Smooth muscle cell (in vitro differentiated cells): ENCODE measurements at regions not wholly inside any gene's neighbourhood (a gene's known extent, or its start where the extent isn't known, plus 50 kb on each side); places are given as distances from the start of the nearest gene placed in this dataset.

ENCODE experiments used
- DNase-seq: peaks from one replicate; lab custom pipeline; 2025; ENCODE audit not compliant: unreplicated experiment; lab: John Stamatoyannopoulos, UW
- H2AFZ ChIP-seq: fragments of 200-600 bp; sonication (generic); 2 replicates; pipeline ENCODE4 v1.6.0; 2016; ENCODE audit warnings: antibody characterized with exemption, low read depth, mild to moderate bottlenecking
- H3F3A ChIP-seq: fragments of 200-600 bp; sonication (generic); 2 replicates; pipeline ENCODE4 v1.6.0; 2017; ENCODE audit warnings: antibody characterized with exemption, low read depth
- H3K27ac ChIP-seq: fragments of 200-600 bp; sonication (generic); 2 replicates; pipeline ENCODE4 v1.5.1; 2016; ENCODE audit warnings: low read depth, mild to moderate bottlenecking
- H3K27me3 ChIP-seq: fragments of 200-600 bp; sonication (generic); 2 replicates; pipeline ENCODE4 v1.6.1; 2016; ENCODE audit warnings: low read depth, mild to moderate bottlenecking
- H3K36me3 ChIP-seq: fragments of 200-600 bp; sonication (generic); 2 replicates; pipeline ENCODE4 v1.5.1; 2016; ENCODE audit warnings: low read depth
- H3K4me1 ChIP-seq: fragments of 200-600 bp; sonication (generic); 2 replicates; pipeline ENCODE4 v1.5.1; 2016; ENCODE audit warnings: low read depth
- H3K4me2 ChIP-seq: fragments of 200-600 bp; sonication (generic); 2 replicates; pipeline ENCODE4 v1.6.0; 2016; ENCODE audit warnings: mild to moderate bottlenecking
- H3K4me3 ChIP-seq: fragments of 200-600 bp; sonication (generic); 2 replicates; pipeline ENCODE4 v1.5.1; 2016; ENCODE audit warnings: mild to moderate bottlenecking
- H3K79me2 ChIP-seq: fragments of 200-600 bp; sonication (generic); 2 replicates; pipeline ENCODE4 v1.6.0; 2016; ENCODE audit warnings: low read depth, mild to moderate bottlenecking
- H3K9ac ChIP-seq: fragments of 200-600 bp; sonication (generic); 2 replicates; pipeline ENCODE4 v1.6.0; 2016; ENCODE audit warnings: low read depth
- H3K9me3 ChIP-seq: fragments of 200-600 bp; sonication (generic); replicated peaks from 2 replicates; pipeline ENCODE4 v1.5.1; 2016; ENCODE audit warnings: low read depth
- H4K20me1 ChIP-seq: fragments of 200-600 bp; sonication (generic); 2 replicates; pipeline ENCODE4 v1.6.0; 2016; ENCODE audit warnings: low read depth
- CTCF ChIP-seq: fragments of 200-600 bp; sonication (generic); IDR thresholded peaks from 2 replicates; pipeline ENCODE4 v1.5.1; 2017; ENCODE audit warnings: borderline replicate concordance, mild to moderate bottlenecking, antibody characterized with exemption; ENCODE audit not compliant: insufficient read depth, poor library complexity, severe bottlenecking
- WGBS: methylation state at CpG from one replicate; pipeline ENCODE4 v1.1.7; 2016; ENCODE audit warnings: low lambda C conversion rate; 5-methylcytosine and 5-hydroxymethylcytosine counted together

GRCh38 chr9:30575691-30576090 is 1808.8 kb upstream of the ACO1 start:
- Histone ChIP-seq H3K4me3 (no peak overlapping the region), H3K79me2 (no peaks in the 10 kb centered on the region), H3K4me1 (no peaks in the 10 kb centered on the region), H3K9ac (no peak overlapping the region), H3F3A (no peaks in the 10 kb centered on the region), H3K27me3 (no peaks in the 10 kb centered on the region), H4K20me1 (no peaks in the 10 kb centered on the region), H3K9me3 (no peaks in the 10 kb centered on the region), H2AFZ (no peak overlapping the region), H3K4me2 (no peak overlapping the region), H3K27ac (no peak overlapping the region), H3K36me3 (no peaks in the 10 kb centered on the region)
- 95% methylated on average over 12 of the region's 12 CpGs for WGBS
- DNase-seq, result no peak
- no peak for TF ChIP-seq CTCF

GRCh38 chr9:30579810-30580209 is 1804.6 kb upstream of the ACO1 start:
- TF ChIP-seq CTCF, result no peak
- Histone ChIP-seq H3K79me2 (no peaks in the 10 kb centered on the region), H3K9me3 (no peaks in the 10 kb centered on the region), H3F3A (no peaks in the 10 kb centered on the region), H3K27me3 (no peaks in the 10 kb centered on the region), H3K4me1 (no peaks in the 10 kb centered on the region), H4K20me1 (no peaks in the 10 kb centered on the region), H3K9ac (no peak overlapping the region), H3K36me3 (no peaks in the 10 kb centered on the region), H3K27ac (no peak overlapping the region), H2AFZ (no peak overlapping the region), H3K4me2 (no peak overlapping the region), H3K4me3 (no peak overlapping the region)
- DNase-seq, result no peak
- 91% methylated on average over 1 of the region's 1 CpG for WGBS

GRCh38 chr9:30582240-30582639 is 1802.2 kb upstream of the ACO1 start:
- Histone ChIP-seq H2AFZ (no peak overlapping the region), H3F3A (no peaks in the 10 kb centered on the region), H3K27me3 (no peaks in the 10 kb centered on the region), H4K20me1 (no peaks in the 10 kb centered on the region), H3K4me3 (no peak overlapping the region), H3K9ac (no peak overlapping the region), H3K9me3 (no peaks in the 10 kb centered on the region), H3K36me3 (no peaks in the 10 kb centered on the region), H3K4me1 (no peaks in the 10 kb centered on the region), H3K27ac (no peak overlapping the region), H3K79me2 (no peaks in the 10 kb centered on the region), H3K4me2 (no peak overlapping the region)
- WGBS, result 79% methylated on average over 2 of the region's 2 CpGs
- DNase-seq, result no peak
- no peak for TF ChIP-seq CTCF

- no peaks in the 10 kb centered on the region for H3K4me1 ChIP-seq
- no peaks in the 10 kb centered on the region for H3K27me3 ChIP-seq
- H3K4me2 ChIP-seq, result no peak overlapping the region
- H3K4me3 ChIP-seq, result no peak overlapping the region
- no peak for TF ChIP-seq CTCF
- no peaks in the 10 kb centered on the region for H4K20me1 ChIP-seq
- 74% methylated on average over 2 of the region's 2 CpGs for WGBS
- no peak overlapping the region for H3K27ac ChIP-seq
- no peaks in the 10 kb centered on the region for H3K9me3 ChIP-seq
- H3K79me2 ChIP-seq, result no peaks in the 10 kb centered on the region
- no peaks in the 10 kb centered on the region for H3F3A ChIP-seq
- no peaks in the 10 kb centered on the region for H3K36me3 ChIP-seq
- no peak overlapping the region for H2AFZ ChIP-seq
- DNase-seq, result no peak
- H3K9ac ChIP-seq, result no peak overlapping the region
These were observed 1799.9 kb upstream of the ACO1 start for GRCh38 chr9:30584559-30584958.
